BLaER1 (cell line): ENCODE measurements at regions not wholly inside any gene's neighbourhood (a gene's known extent, or its start where the extent isn't known, plus 50 kb on each side); places are given as distances from the start of the nearest gene placed in this dataset.

Experiments
- H3K27ac ChIP-seq: shearing (Covaris generic); formaldehyde crosslinking; 2 replicates; pipeline ENCODE4 v1.8.1; 2022
- H3K27me3 ChIP-seq: shearing (Covaris generic); formaldehyde crosslinking; 2 replicates; pipeline ENCODE4 v1.8.1; 2022
- H3K36me3 ChIP-seq: shearing (Covaris generic); formaldehyde crosslinking; 2 replicates; pipeline ENCODE4 v1.8.1; 2022
- H3K4me1 ChIP-seq: shearing (Covaris generic); formaldehyde crosslinking; 2 replicates; pipeline ENCODE4 v1.8.1; 2022
- H3K4me2 ChIP-seq: shearing (Covaris generic); formaldehyde crosslinking; 2 replicates; pipeline ENCODE4 v1.8.1; 2022
- H3K4me3 ChIP-seq: shearing (Covaris generic); formaldehyde crosslinking; 2 replicates; pipeline ENCODE4 v1.8.1; 2022
- H3K9ac ChIP-seq: shearing (Covaris generic); formaldehyde crosslinking; 2 replicates; pipeline ENCODE4 v1.8.1; 2022
- H3K9me3 ChIP-seq: shearing (Covaris generic); formaldehyde crosslinking; 2 replicates; pipeline ENCODE4 v1.8.1; 2022
- H4K20me1 ChIP-seq: shearing (Covaris generic); formaldehyde crosslinking; 2 replicates; pipeline ENCODE4 v1.8.1; 2022
- Cebpa-rat ChIP-seq: shearing (Covaris generic); IDR thresholded peaks from 2 replicates; pipeline ENCODE4 v1.8.1; 2022

- Histone ChIP-seq H3K4me3 (no peak overlapping the region), H3K9me3 (0 out of 2 replicates have a peak, but pooled peaks cover 9% of the 10 kb centered on the region), H3K27ac (no peak overlapping the region), H3K4me2 (no peak overlapping the region), H3K27me3 (no peaks in the 10 kb centered on the region), H4K20me1 (no peaks in the 10 kb centered on the region), H3K36me3 (no peaks in the 10 kb centered on the region), H3K4me1 (no peaks in the 10 kb centered on the region), H3K9ac (no peak overlapping the region)
- TF ChIP-seq Cebpa-rat: no peak
These were observed 51.5 kb upstream of the LRIF1 start for GRCh38 chr1:111015222-111015621.
